Stromal cell of bone marrow (primary cell): ENCODE measurements at regions not wholly inside any gene's neighbourhood (a gene's known extent, or its start where the extent isn't known, plus 50 kb on each side); places are given as distances from the start of the nearest gene placed in this dataset.

ENCODE experiments used
- DNase-seq: peaks from one replicate; pipeline ENCODE4 v3.0.0-alpha.2; 2012; ENCODE audit warnings: low read depth

GRCh38 chr10:133004478-133004877 is 62.1 kb upstream of the CFAP46 start:
- DNase-seq: no peak

DNA sequence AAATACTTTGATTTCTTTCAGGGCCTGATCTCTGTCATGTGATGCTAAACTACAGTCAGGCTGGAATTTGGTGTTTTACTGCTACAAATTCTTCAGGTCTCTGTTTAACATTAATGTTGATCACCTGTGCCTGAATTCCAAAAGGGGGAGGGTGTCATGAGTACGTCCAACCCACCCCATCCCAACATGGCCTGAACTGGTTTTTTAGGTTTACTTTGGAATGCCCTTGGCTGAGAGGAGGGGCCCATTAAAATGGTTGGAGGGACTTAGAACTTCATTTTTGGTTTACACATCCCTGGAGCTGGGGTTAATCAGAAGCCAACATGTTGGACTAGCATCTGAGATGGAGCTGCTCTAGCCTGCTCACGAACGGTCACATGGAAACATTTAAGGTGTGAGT is 60.8 kb upstream of the CFAP46 start:
- DNase-seq: no peak

GRCh38 chr10:133002685-133003084 is 60.3 kb upstream of the CFAP46 start:
- DNase-seq: no peak

DNA sequence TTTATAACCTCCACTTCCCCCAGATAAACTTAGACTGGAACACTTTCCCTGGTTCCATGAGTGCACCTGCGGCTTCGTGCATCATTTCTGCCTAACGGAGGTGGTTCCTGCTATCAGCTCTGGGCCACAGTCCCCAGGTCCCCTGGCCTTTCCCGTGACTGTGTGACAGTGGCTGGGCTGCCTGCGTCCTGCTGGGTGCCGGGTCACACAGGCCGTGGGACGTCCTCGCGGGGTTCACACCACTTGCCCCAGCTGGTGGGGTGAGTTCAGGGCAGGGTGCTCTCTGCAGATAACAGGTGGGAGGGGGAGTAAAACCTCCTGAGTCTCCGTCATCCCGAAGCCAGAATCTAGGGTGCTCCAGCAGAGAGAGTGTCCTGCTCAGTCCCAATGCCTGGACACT is 58.7 kb upstream of the CFAP46 start:
- no peak for DNase-seq

DNA sequence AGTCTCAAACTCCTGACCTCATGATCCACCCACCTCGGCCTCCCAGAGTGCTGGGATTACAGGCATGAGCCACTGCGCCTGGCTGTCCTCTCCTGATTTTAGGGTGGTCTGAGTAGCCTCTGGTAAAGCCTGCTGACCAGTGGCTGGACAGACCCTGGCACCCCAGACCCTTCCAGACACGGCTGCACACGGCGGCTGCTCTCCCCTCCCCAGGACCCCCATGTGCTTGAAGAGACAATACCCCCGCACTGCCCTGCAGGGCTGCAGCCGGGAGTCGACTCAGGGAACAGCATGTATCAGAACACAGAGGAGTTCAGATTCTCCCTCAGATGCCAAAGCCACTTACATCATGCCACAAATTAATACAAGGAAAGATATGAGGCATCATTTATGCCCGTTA is 58.3 kb upstream of the CFAP46 start:
- DNase-seq: no peak

GRCh38 chr10:132997517-132998265 is 55.3 kb upstream of the CFAP46 start:
- no peak for DNase-seq

- no peak for DNase-seq
These were observed 54.4 kb upstream of the CFAP46 start for GRCh38 chr10:132996603-132997343.

GRCh38 chr10:132995909-132996602 is 53.7 kb upstream of the CFAP46 start:
- DNase-seq: no peak

GRCh38 chr10:132994811-132995210 is 52.4 kb upstream of the CFAP46 start:
- no peak for DNase-seq

- no peak for DNase-seq
These were observed 51.9 kb upstream of the CFAP46 start for GRCh38 chr10:132994185-132994796.

- no peak for DNase-seq
These were observed 51.2 kb upstream of the CFAP46 start for GRCh38 chr10:132993271-132994184.

DNA sequence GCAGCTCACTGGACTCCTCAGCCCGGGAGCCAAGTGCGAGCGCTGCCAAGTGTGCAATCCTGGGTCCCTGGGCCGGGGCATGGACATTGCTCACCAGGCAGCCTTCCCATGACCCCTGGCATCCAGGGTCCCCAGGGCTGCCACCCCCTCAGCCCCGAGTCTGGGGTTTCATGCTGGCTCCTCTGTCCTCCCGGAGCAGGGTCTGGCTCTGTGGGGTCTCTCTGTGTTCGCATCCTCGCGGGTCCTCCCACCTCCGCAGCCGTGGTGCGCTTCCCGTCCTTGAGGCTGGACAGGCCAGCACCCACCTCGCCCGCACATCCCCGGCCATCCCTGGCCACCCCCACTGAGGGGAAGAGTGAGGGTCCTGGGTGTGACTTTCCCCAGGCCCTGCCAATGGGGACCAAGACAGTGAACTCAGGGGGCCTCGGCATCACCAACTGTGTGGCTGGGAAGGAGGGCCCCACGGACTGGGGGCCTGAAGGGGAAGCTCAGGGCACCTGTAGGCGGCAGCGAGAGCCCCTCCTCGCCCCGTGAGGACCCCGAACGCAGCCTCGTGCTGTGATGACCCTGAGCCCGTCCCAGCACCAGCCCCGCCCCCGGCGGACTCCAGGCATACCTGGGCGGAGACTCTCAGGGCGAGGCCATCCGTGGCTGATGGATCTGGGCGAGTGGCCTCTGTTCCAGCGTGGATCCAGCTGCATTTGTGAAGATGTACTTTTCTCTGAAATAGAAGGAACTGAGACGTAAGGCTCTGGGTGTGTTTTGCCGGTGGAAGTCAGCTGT is 50.3 kb upstream of the CFAP46 start:
- no peak for DNase-seq
